RWPE2 (cell line): ENCODE measurements at regions not wholly inside any gene's neighbourhood (a gene's known extent, or its start where the extent isn't known, plus 50 kb on each side); places are given as distances from the start of the nearest gene placed in this dataset.

ENCODE experiments used
- ATAC-seq: fragments of 200-7000 bp; cut with Tn5 transposase; 3 replicates; pipeline ENCODE4 v1.9.1; 2021; ENCODE audit warnings: low read depth
- DNase-seq: peaks from one replicate; pipeline ENCODE4 v3.0.0-alpha.2; 2020; ENCODE audit warnings: low spot score
- H3K27ac ChIP-seq: fragments of 450-650 bp; 2 replicates; pipeline ENCODE4 v1.5.1; 2017; ENCODE audit warnings: mild to moderate bottlenecking; ENCODE audit not compliant: poor library complexity, severe bottlenecking
- H3K27me3 ChIP-seq: fragments of 250-450 bp; sonication (Bioruptor Pico); 2 replicates; pipeline ENCODE4 v1.5.1; 2021; ENCODE audit warnings: mild to moderate bottlenecking, moderate library complexity; ENCODE audit not compliant: insufficient read depth, poor library complexity, severe bottlenecking
- H3K36me3 ChIP-seq: fragments of 250-450 bp; sonication (Bioruptor Pico); 2 replicates; pipeline ENCODE4 v1.5.1; 2020; ENCODE audit warnings: low read depth, mild to moderate bottlenecking, moderate library complexity
- H3K4me1 ChIP-seq: fragments of 250-450 bp; sonication (Bioruptor Pico); 2 replicates; pipeline ENCODE4 v1.5.1; 2021; ENCODE audit warnings: mild to moderate bottlenecking, moderate library complexity; ENCODE audit not compliant: insufficient read depth, poor library complexity, severe bottlenecking
- H3K4me3 ChIP-seq: fragments of 250-450 bp; sonication (Bioruptor Pico); 2 replicates; pipeline ENCODE4 v1.5.1; 2021; ENCODE audit warnings: mild to moderate bottlenecking, moderate library complexity; ENCODE audit not compliant: severe bottlenecking
- H3K9me3 ChIP-seq: fragments of 250-450 bp; sonication (Bioruptor Pico); 2 replicates; pipeline ENCODE4 v1.5.1; 2021; ENCODE audit warnings: mild to moderate bottlenecking, moderate library complexity; ENCODE audit not compliant: severe bottlenecking
- CTCF ChIP-seq: fragments of 450-650 bp; IDR thresholded peaks from one replicate; pipeline ENCODE4 v1.5.1; 2017; ENCODE audit warnings: mild to moderate bottlenecking, moderate library complexity; ENCODE audit not compliant: poor library complexity, severe bottlenecking

DNA sequence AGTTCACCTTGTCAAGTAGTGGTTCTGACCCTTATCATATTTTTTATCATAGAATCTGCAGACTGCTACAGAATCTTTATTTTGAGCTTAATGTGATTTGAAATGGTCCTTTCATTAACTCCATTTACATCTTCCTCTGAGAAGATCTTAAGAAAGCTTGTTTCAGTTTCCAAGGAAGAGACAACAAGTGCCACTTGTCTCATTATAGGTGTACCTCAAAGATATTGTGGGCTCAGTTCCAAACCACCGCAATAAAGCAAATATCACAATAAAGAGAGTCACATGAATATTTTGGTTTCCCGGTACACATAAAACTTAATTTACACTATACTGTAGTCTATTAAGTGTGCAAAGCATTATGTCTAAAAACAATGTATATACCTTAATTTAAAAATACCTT, 66.4 kb upstream of the ATXN1 start:
- peaks cover under 1% of the 10 kb centered on the region for H3K4me1 ChIP-seq
- no peaks in the 10 kb centered on the region for H3K9me3 ChIP-seq
- DNase-seq (no peak), ATAC-seq (no peak)
- no peaks in the 10 kb centered on the region for H3K36me3 ChIP-seq
- no peak overlapping the region for H3K27ac ChIP-seq
- no peaks in the 10 kb centered on the region for H3K27me3 ChIP-seq
- H3K4me3 ChIP-seq: no peak overlapping the region
- no peak for TF ChIP-seq CTCF

DNA sequence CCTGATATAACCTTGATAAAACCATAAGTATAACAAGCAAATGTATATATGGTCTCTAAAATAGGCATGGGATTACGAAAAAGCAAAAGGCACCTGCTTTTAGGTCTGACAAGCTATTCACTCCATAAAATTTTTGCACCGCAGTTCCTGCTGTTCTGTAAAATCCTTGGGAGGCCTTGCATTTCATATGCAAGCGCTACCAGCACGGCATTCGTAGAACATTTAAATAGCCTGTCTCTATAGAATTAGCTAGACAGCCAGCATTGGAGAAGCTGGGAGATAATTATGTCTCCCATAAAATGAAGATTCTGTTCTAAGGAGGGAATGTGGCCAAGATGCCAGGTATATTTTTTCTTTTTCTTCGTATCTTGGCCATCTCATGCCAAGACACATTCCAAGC, 64.5 kb upstream of the ATXN1 start:
- TF ChIP-seq CTCF: no peak
- DNase-seq (no peak), ATAC-seq (no peak)
- H3K27me3 ChIP-seq: no peaks in the 10 kb centered on the region
- H3K4me3 ChIP-seq: no peak overlapping the region
- H3K27ac ChIP-seq: no peak overlapping the region
- H3K4me1 ChIP-seq: peaks cover 5% of the 10 kb centered on the region
- H3K36me3 ChIP-seq: no peaks in the 10 kb centered on the region
- no peaks in the 10 kb centered on the region for H3K9me3 ChIP-seq

DNA sequence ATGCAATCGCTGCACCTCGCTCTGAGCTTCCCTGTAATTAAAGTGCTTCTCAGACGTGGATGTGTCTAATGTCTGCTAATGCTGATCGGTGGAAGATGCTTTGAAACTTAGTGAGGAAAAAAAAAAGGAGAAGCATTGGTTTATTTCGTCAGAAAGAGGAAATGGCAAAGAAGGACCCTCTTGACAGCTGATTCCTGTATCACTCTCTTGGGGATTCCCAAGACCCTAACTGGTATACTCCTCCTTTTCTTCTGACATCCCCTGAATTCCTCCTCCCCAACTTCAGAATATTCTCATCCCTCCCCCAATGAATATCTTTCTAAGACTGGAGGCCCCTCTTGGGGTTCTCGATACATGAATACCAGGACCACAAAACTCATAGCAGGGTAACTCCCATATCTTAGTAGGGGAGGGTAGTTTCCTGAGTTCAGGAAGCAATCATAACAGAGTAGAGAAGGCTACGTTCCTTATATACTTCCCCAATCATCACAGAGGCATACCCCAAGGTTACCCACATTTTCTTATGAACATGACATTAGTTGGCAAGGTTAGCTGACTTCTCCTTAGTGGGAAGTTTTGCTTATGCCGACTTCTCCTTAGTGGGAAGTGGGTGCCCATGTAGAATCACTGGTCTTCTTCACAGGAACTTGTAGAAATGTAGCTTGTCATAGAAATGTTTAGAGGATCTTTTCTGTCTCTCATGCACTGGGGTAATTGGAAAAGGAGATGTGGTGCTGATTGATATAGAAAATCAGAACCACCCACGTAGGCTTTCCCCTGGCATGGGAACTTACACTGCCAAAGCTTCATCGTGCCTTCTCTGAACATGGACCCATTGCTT, 63.8 kb upstream of the ATXN1 start:
- DNase-seq: no peak

GRCh38 chr6:16823718-16824352, 62.6 kb upstream of the ATXN1 start:
- Histone ChIP-seq H3K36me3 (no peaks in the 10 kb centered on the region), H3K9me3 (no peaks in the 10 kb centered on the region), H3K4me1 (peaks cover 5% of the 10 kb centered on the region), H3K27me3 (no peaks in the 10 kb centered on the region), H3K27ac (no peak overlapping the region), H3K4me3 (no peak overlapping the region)
- no peak for DNase-seq
- ATAC-seq: no peak
- TF ChIP-seq CTCF: no peak

More for the DNA sequence above, 63.8 kb upstream of the ATXN1 start:
- H3K9me3 ChIP-seq: no peaks in the 10 kb centered on the region
- no peak for ATAC-seq
- TF ChIP-seq CTCF: no peak
- H3K36me3 ChIP-seq: no peaks in the 10 kb centered on the region
- H3K27ac ChIP-seq: no peak overlapping the region
- peaks cover 5% of the 10 kb centered on the region for H3K4me1 ChIP-seq
- H3K27me3 ChIP-seq: no peaks in the 10 kb centered on the region
- no peak overlapping the region for H3K4me3 ChIP-seq
